Activated T-helper 1 cell treated with anti-CD3 and anti-CD28 coated beads, Interleukin-12 subunit alpha, Interleukin-12 subunit beta, Interleukin-2, Interleukin-4 antibody, amounts not matched to agents 30 ng/mL and 10 ng/mL and 1 ng/mL, durations not matched to agents 14 hours and 24 hours and 36 hours (primary cell): ENCODE measurements at regions not wholly inside any gene's neighbourhood (a gene's known extent, or its start where the extent isn't known, plus 50 kb on each side); places are given as distances from the start of the nearest gene placed in this dataset.
"Not testable (repeated sequence)": the region's sequence is repeated elsewhere in the genome, so short reads cannot be mapped to it uniquely, and the experiment has no call there.

Source experiments
- DNase-seq: peaks from one replicate; pipeline ENCODE4 v3.0.0; 2021; ENCODE audit warnings: low spot score
- H3K27ac Mint-ChIP-seq: one replicate; pipeline ENCODE4 v1.8.0; 2021; ENCODE audit warnings: mild to moderate bottlenecking, mixed read lengths
- H3K27me3 Mint-ChIP-seq: one replicate; pipeline ENCODE4 v1.8.0; 2022; ENCODE audit warnings: mild to moderate bottlenecking, moderate library complexity, mixed read lengths; ENCODE audit not compliant: insufficient read depth
- H3K36me3 Mint-ChIP-seq: one replicate; pipeline ENCODE4 v1.8.0; 2021; ENCODE audit warnings: low read depth, mixed read lengths
- H3K4me1 Mint-ChIP-seq: one replicate; pipeline ENCODE4 v1.8.0; 2021; ENCODE audit warnings: low read depth, mixed read lengths
- H3K4me3 Mint-ChIP-seq: one replicate; pipeline ENCODE4 v1.8.0; 2021; ENCODE audit warnings: mild to moderate bottlenecking, moderate library complexity, mixed read lengths
- H3K9me3 Mint-ChIP-seq: one replicate; pipeline ENCODE4 v1.8.0; 2021; ENCODE audit warnings: mixed read lengths
- intact Hi-C: fragments of 100-400 bp; cut with micrococcal nuclease; formaldehyde crosslinking; loops from one replicate; pipeline ENCODE4 v1.15.1; 2024

- Mint-ChIP-seq H3K9me3 (no peaks in the 10 kb centered on the region), H3K27ac (no peak overlapping the region), H3K27me3 (no peaks in the 10 kb centered on the region), H3K4me1 (no peaks in the 10 kb centered on the region), H3K36me3 (no peaks in the 10 kb centered on the region), H3K4me3 (no peak overlapping the region)
- intact Hi-C loops = no loop called here
- no peak for DNase-seq
Observed at GRCh38 chr13:61111529-61111928, 304.1 kb downstream of the PCDH20 start.

DNA sequence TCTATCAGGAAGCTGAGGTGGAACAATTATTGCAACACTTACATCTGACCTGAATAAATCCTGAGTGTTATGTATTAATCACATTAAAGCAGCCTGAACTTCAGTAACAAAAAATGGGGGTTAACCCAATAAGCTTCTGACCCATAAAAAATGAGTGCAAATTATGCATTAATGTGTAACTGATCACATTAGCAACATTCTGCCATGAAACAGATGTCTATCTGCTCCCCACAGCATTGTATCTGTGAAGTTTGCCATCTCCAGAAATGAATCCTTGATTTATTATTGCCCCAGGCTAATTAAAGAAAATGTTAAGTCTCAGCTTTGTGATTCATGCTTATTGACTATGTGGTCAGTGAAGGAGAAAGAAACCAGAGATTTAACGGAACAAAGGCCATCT is 304.9 kb downstream of the PCDH20 start:
- Mint-ChIP-seq H3K4me1 (no peaks in the 10 kb centered on the region), H3K4me3 (no peak overlapping the region), H3K27me3 (no peaks in the 10 kb centered on the region), H3K36me3 (no peaks in the 10 kb centered on the region), H3K27ac (no peak overlapping the region), H3K9me3 (no peaks in the 10 kb centered on the region)
- intact Hi-C loops = no loop called here
- DNase-seq = no peak

GRCh38 chr13:61109741-61110140 is 305.9 kb downstream of the PCDH20 start:
- Mint-ChIP-seq H3K27me3 (peaks cover 2% of the 10 kb centered on the region), H3K4me1 (no peaks in the 10 kb centered on the region), H3K4me3 (no peak overlapping the region), H3K27ac (no peak overlapping the region), H3K9me3 (no peaks in the 10 kb centered on the region), H3K36me3 (no peaks in the 10 kb centered on the region)
- DNase-seq = no peak
- intact Hi-C loops = no loop called here

DNA sequence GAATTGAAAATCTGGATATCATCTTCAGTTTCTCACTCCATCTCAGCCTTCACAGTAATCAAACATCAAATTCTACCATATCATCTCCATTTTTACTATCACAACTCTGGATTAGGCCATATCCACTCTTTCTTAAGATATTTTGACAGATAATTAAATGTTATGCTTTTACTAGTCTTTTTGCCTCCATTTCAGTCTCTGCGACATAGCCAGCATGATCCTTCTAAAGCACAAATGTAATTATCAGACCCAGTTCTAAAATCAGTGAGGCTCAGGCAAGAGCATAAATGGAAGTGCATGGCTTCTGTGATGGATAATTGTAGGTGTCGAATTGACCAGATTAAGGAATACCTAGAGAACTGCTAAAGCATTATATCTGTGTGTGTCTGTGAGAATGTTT is 307.7 kb downstream of the PCDH20 start:
- Mint-ChIP-seq H3K9me3 (no peaks in the 10 kb centered on the region), H3K27me3 (peaks cover 2% of the 10 kb centered on the region), H3K4me3 (no peak overlapping the region), H3K27ac (no peak overlapping the region), H3K36me3 (no peaks in the 10 kb centered on the region), H3K4me1 (no peaks in the 10 kb centered on the region)
- intact Hi-C loops = no loop called here
- no peak for DNase-seq

DNA sequence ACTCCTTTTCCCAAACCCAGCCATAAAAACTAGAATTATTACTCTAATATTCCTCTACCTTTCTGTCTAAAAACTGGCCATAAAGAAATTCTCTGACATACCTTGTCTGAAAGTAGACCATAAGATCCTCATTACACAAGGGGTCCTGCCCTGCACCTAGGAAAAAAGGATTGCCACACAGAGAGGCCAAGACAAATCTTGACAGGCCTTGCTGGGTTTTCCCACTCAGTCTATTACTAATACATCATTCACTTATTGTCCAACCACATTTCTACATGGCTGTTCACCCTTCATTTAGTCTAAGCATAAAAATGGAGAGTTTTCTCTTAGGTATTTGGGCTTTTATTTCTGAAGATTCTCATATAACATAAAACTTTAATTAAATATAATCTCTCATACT is 319.8 kb downstream of the PCDH20 start:
- Mint-ChIP-seq H3K4me1 (no peaks in the 10 kb centered on the region), H3K9me3 (peaks cover 9% of the 10 kb centered on the region), H3K27me3 (no peaks in the 10 kb centered on the region), H3K27ac (no peak overlapping the region), H3K36me3 (no peaks in the 10 kb centered on the region), H3K4me3 (no peak overlapping the region)
- intact Hi-C loops = no loop called here
- DNase-seq = no peak

DNA sequence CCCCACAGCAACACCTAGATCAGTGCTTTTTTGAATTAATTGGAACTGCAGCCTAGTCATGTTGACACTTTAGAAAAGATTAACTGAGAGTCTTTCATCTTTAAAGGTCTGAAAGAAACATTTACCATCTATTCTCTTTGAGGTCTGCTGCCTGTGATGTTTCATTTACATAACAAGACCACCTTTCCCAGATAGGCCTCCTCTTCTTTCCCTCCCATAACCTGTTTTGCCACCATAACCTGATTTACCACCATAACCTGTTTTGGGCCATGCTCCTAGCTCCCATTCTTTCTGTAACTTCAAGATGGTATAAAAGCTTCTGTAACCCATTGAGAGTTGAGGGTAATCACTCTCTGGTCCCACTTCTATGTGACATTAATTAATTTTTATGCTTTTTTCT is 320.8 kb downstream of the PCDH20 start:
- H3K9me3 Mint-ChIP-seq = peaks cover 13% of the 10 kb centered on the region
- no peaks in the 10 kb centered on the region for H3K27me3 Mint-ChIP-seq
- H3K4me3 Mint-ChIP-seq = no peak overlapping the region
- no peaks in the 10 kb centered on the region for H3K36me3 Mint-ChIP-seq
- no peaks in the 10 kb centered on the region for H3K4me1 Mint-ChIP-seq
- no peak overlapping the region for H3K27ac Mint-ChIP-seq
- intact Hi-C loops = no loop called here
- DNase-seq = no peak

DNA sequence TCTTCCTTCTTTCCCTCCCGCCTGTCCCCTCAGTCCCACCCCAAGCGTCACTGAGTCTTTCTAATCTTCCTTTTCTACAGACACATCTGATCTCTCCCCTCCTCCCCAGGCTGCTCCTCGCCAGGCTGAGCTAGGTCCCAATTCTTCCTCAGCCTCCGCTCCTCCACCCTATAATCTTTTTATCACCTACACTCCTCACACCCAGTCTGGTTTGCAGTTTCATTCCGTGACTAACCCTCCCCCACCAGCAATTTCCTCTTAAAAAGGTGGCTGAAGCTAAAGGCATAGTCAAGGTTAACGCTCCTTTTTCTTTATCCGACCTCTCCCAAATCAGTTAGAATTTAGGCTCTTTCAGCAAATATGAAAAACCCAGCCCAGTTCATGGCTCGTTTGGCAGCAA is 325.8 kb downstream of the PCDH20 start:
- DNase-seq, H3K36me3 Mint-ChIP-seq, H3K4me3 Mint-ChIP-seq, intact Hi-C loops, H3K27ac Mint-ChIP-seq, H3K27me3 Mint-ChIP-seq, H3K4me1 Mint-ChIP-seq: not testable (repeated sequence)
- H3K9me3 Mint-ChIP-seq = peaks cover 18% of the 10 kb centered on the region

- H3K27ac Mint-ChIP-seq = no peak overlapping the region
- H3K27me3 Mint-ChIP-seq = no peaks in the 10 kb centered on the region
- H3K36me3 Mint-ChIP-seq = no peaks in the 10 kb centered on the region
- no peak for DNase-seq
- H3K9me3 Mint-ChIP-seq = peaks cover 9% of the 10 kb centered on the region
- no peaks in the 10 kb centered on the region for H3K4me1 Mint-ChIP-seq
- no peak overlapping the region for H3K4me3 Mint-ChIP-seq
- intact Hi-C loops = no loop called here
Observed at GRCh38 chr13:61086087-61086486, 329.6 kb downstream of the PCDH20 start.

DNA sequence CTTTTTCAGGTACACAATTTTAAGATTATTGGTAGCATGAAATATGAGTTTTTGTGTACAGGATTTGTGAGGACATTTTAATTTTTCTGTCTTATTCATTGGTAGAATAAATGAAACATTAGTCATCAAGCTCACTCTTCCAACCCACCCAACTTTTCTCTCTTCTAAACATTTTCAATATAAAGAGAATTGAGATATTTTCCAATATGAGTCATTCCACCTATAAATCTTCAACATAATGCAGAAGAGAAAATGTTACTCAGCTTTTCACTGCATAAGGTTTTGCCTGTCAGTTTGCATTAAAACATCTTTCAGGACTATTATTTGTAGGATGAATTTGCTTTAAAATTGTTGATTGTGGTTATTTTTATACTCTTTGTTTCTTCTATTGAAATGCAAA is 330.7 kb downstream of the PCDH20 start:
- H3K36me3 Mint-ChIP-seq = no peaks in the 10 kb centered on the region
- H3K4me3 Mint-ChIP-seq = no peak overlapping the region
- H3K27ac Mint-ChIP-seq = no peak overlapping the region
- DNase-seq = no peak
- no peaks in the 10 kb centered on the region for H3K27me3 Mint-ChIP-seq
- H3K9me3 Mint-ChIP-seq = peaks cover 12% of the 10 kb centered on the region
- intact Hi-C loops = no loop called here
- H3K4me1 Mint-ChIP-seq = no peaks in the 10 kb centered on the region

GRCh38 chr13:61078976-61079770 is 336.5 kb downstream of the PCDH20 start:
- no peak overlapping the region for H3K4me3 Mint-ChIP-seq
- intact Hi-C loops = no loop called here
- H3K4me1 Mint-ChIP-seq = no peaks in the 10 kb centered on the region
- no peak overlapping the region for H3K27ac Mint-ChIP-seq
- H3K9me3 Mint-ChIP-seq = peaks cover 12% of the 10 kb centered on the region
- no peak for DNase-seq
- no peaks in the 10 kb centered on the region for H3K36me3 Mint-ChIP-seq
- no peaks in the 10 kb centered on the region for H3K27me3 Mint-ChIP-seq

DNA sequence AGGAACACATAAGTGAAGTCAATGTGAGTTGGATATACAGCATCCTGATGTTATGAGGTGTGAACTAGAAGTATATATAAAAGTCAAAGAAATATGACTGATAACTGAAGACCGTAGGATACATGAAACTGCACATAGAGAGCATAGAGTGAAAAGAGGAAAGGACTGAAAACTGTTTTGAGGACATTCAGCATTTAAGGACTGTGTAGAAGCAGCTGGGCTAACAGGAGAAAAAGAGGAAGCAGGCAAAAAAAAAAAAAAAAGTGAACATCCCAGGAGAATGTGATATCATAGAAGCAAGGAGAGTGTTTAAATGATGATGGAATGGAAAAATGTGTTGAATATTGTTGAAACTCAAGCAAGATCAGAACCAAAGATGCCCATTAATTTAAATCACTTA is 363.5 kb downstream of the PCDH20 start:
- Mint-ChIP-seq H3K9me3 (no peaks in the 10 kb centered on the region), H3K36me3 (no peaks in the 10 kb centered on the region), H3K27ac (no peak overlapping the region), H3K4me1 (no peaks in the 10 kb centered on the region), H3K4me3 (no peak overlapping the region), H3K27me3 (no peaks in the 10 kb centered on the region)
- intact Hi-C loops = no loop called here
- DNase-seq = no peak

DNA sequence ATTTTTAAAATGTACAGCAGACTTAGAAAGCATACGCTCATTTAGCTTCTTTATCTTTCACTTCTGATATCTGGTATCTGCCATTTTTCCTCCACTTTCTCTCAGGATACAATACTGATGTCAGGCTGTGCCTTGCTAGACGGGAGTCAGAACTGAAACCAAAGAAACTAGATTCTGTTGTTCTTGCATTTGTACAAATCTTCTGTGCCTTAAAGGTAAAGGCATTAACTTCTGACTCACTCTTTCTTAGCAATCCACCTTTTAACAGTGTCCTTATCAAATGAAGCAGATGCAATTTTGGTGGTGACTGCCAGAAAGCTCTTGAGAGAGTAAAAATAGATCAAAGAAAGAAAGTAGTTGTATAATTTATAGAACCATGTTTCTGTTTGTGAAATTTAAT is 370.4 kb downstream of the PCDH20 start:
- H3K27ac Mint-ChIP-seq = no peak overlapping the region
- DNase-seq = no peak
- no peaks in the 10 kb centered on the region for H3K27me3 Mint-ChIP-seq
- no peaks in the 10 kb centered on the region for H3K36me3 Mint-ChIP-seq
- peaks cover 4% of the 10 kb centered on the region for H3K9me3 Mint-ChIP-seq
- no peak overlapping the region for H3K4me3 Mint-ChIP-seq
- H3K4me1 Mint-ChIP-seq = no peaks in the 10 kb centered on the region
- intact Hi-C loops = no loop called here

GRCh38 chr13:61040181-61040580 is 375.5 kb downstream of the PCDH20 start:
- H3K4me3 Mint-ChIP-seq = no peak overlapping the region
- H3K4me1 Mint-ChIP-seq = no peaks in the 10 kb centered on the region
- peaks cover 4% of the 10 kb centered on the region for H3K9me3 Mint-ChIP-seq
- no peaks in the 10 kb centered on the region for H3K36me3 Mint-ChIP-seq
- intact Hi-C loops = no loop called here
- no peak for DNase-seq
- H3K27me3 Mint-ChIP-seq = no peaks in the 10 kb centered on the region
- H3K27ac Mint-ChIP-seq = no peak overlapping the region

GRCh38 chr13:61039302-61039701 is 376.3 kb downstream of the PCDH20 start:
- Mint-ChIP-seq H3K9me3 (peaks cover 4% of the 10 kb centered on the region), H3K27me3 (no peaks in the 10 kb centered on the region), H3K36me3 (no peaks in the 10 kb centered on the region), H3K4me1 (no peaks in the 10 kb centered on the region), H3K27ac (no peak overlapping the region), H3K4me3 (no peak overlapping the region)
- DNase-seq = no peak
- intact Hi-C loops = no loop called here
